ENCODE measurements at regions not wholly inside any gene's neighbourhood (a gene's known extent, or its start where the extent isn't known, plus 50 kb on each side); places are given as distances from the start of the nearest gene placed in this dataset.

- no peak for TF ChIP-seq EZH2 (IDR thresholded peaks at IDR 0.05)
- TF ChIP-seq POLR2AphosphoS5 (IDR thresholded peaks at IDR 0.05; ENCODE audit: borderline replicate concordance, low read depth, low read length) = no peak
These were observed 148.9 kb upstream of the RBFOX1 start for GRCh38 chr16:7183768-7184167.

Data from SK-N-MC (cell line).